Duodenal mucosa (tissue), 2 donors: ENCODE measurements at regions not wholly inside any gene's neighbourhood (a gene's known extent, or its start where the extent isn't known, plus 50 kb on each side); places are given as distances from the start of the nearest gene placed in this dataset.
"Not testable (repeated sequence)": the region's sequence is repeated elsewhere in the genome, so short reads cannot be mapped to it uniquely, and the experiment has no call there.

ENCODE experiments used
- H3K27ac ChIP-seq: one replicate; pipeline ENCODE4 v1.7.0; 2013; ENCODE audit warnings: low read depth, low read length
- H3K27me3 ChIP-seq, 2 donors: one replicate each; pipeline ENCODE4 v1.7.0; 2013; ENCODE audit warnings: low read length in 2 of 2, control low read depth in 1 of 2; ENCODE audit not compliant: insufficient read depth in 2 of 2, control insufficient read depth in 1 of 2
- H3K36me3 ChIP-seq, 2 donors: one replicate each; pipeline ENCODE4 v1.7.0; 2013; ENCODE audit warnings: low read length in 2 of 2, control low read depth in 1 of 2; ENCODE audit not compliant: insufficient read depth in 2 of 2, control insufficient read depth in 1 of 2
- H3K4me1 ChIP-seq, 2 donors: one replicate each; pipeline ENCODE4 v1.7.0; 2013; ENCODE audit warnings: low read length in 2 of 2, control low read depth in 1 of 2; ENCODE audit not compliant: insufficient read depth in 2 of 2, control insufficient read depth in 1 of 2
- H3K4me3 ChIP-seq, 2 donors: one replicate each; pipeline ENCODE4 v1.7.0; 2013; ENCODE audit warnings: low read length in 2 of 2, low read depth in 1 of 2
- H3K9ac ChIP-seq, 2 donors: one replicate each; pipeline ENCODE4 v1.7.0; 2013; ENCODE audit warnings: low read length in 2 of 2, low read depth in 1 of 2
- H3K9me3 ChIP-seq, 2 donors: one replicate each; pipeline ENCODE4 v1.7.0; 2013; ENCODE audit warnings: low read length in 2 of 2, control low read depth in 1 of 2; ENCODE audit not compliant: control insufficient read depth in 1 of 2

GRCh38 chr9:1878811-1879210 is 136.3 kb upstream of the SMARCA2 start:
- Histone ChIP-seq H3K27ac (no peak overlapping the region), H3K9me3 (no peaks in the 10 kb centered on the region), H3K4me3 (no peak overlapping the region), H3K27me3 (peaks cover 0 to 3% of the 10 kb centered on the region in 2 donors), H3K36me3 (no peaks in the 10 kb centered on the region), H3K9ac (no peak overlapping the region), H3K4me1 (no peaks in the 10 kb centered on the region)

GRCh38 chr9:1879501-1879900 is 135.6 kb upstream of the SMARCA2 start:
- no peak overlapping the region for H3K27ac ChIP-seq
- no peaks in the 10 kb centered on the region for H3K9me3 ChIP-seq
- H3K9ac ChIP-seq, result no peak overlapping the region
- no peaks in the 10 kb centered on the region for H3K4me1 ChIP-seq
- H3K4me3 ChIP-seq, result no peak overlapping the region
- H3K36me3 ChIP-seq, result no peaks in the 10 kb centered on the region
- peaks cover 0 to 3% of the 10 kb centered on the region in 2 donors for H3K27me3 ChIP-seq

- no peak overlapping the region for H3K4me3 ChIP-seq
Measured at GRCh38 chr9:1880038-1880565, 135.0 kb upstream of the SMARCA2 start.

GRCh38 chr9:1881708-1882295 is 133.3 kb upstream of the SMARCA2 start:
- Histone ChIP-seq H3K9me3 (no peaks in the 10 kb centered on the region), H3K27ac (no peak overlapping the region), H3K4me3 (no peak overlapping the region), H3K27me3 (peaks cover 0 to 3% of the 10 kb centered on the region in 2 donors), H3K36me3 (no peaks in the 10 kb centered on the region), H3K4me1 (no peaks in the 10 kb centered on the region), H3K9ac (no peak overlapping the region)

More at GRCh38 chr9:1880038-1880565, 135.0 kb upstream of the SMARCA2 start:
- Histone ChIP-seq H3K9me3 (no peaks in the 10 kb centered on the region), H3K27ac (no peak overlapping the region), H3K4me1 (no peaks in the 10 kb centered on the region), H3K27me3 (peaks cover 0 to 3% of the 10 kb centered on the region in 2 donors), H3K36me3 (no peaks in the 10 kb centered on the region), H3K9ac (no peak overlapping the region)

GRCh38 chr9:1882711-1883403 is 132.3 kb upstream of the SMARCA2 start:
- no peak overlapping the region for H3K27ac ChIP-seq
- H3K36me3 ChIP-seq, result no peaks in the 10 kb centered on the region
- no peaks in the 10 kb centered on the region for H3K4me1 ChIP-seq
- no peak overlapping the region for H3K4me3 ChIP-seq
- no peak overlapping the region for H3K9ac ChIP-seq
- H3K9me3 ChIP-seq, result no peaks in the 10 kb centered on the region
- H3K27me3 ChIP-seq, result no peaks in the 10 kb centered on the region

- no peaks in the 10 kb centered on the region for H3K4me1 ChIP-seq
Measured at GRCh38 chr9:1890201-1890600, 124.9 kb upstream of the SMARCA2 start.

GRCh38 chr9:1890816-1891215 is 124.3 kb upstream of the SMARCA2 start:
- no peak overlapping the region for H3K9ac ChIP-seq
- no peaks in the 10 kb centered on the region for H3K4me1 ChIP-seq
- no peak overlapping the region for H3K4me3 ChIP-seq
- no peaks in the 10 kb centered on the region for H3K27me3 ChIP-seq
- H3K9me3 ChIP-seq, result no peaks in the 10 kb centered on the region
- no peaks in the 10 kb centered on the region for H3K36me3 ChIP-seq
- H3K27ac ChIP-seq, result no peak overlapping the region

More at GRCh38 chr9:1890201-1890600, 124.9 kb upstream of the SMARCA2 start:
- no peaks in the 10 kb centered on the region for H3K9me3 ChIP-seq
- no peak overlapping the region for H3K27ac ChIP-seq
- no peak overlapping the region for H3K4me3 ChIP-seq
- no peak overlapping the region for H3K9ac ChIP-seq
- H3K27me3 ChIP-seq, result no peaks in the 10 kb centered on the region
- no peaks in the 10 kb centered on the region for H3K36me3 ChIP-seq

GRCh38 chr9:1903080-1903704 is 112.0 kb upstream of the SMARCA2 start:
- H3K4me1 ChIP-seq, H3K9ac ChIP-seq, H3K27me3 ChIP-seq, H3K36me3 ChIP-seq, H3K27ac ChIP-seq, H3K4me3 ChIP-seq: not testable (repeated sequence)
- peaks cover 6 to 14% of the 10 kb centered on the region in 2 donors for H3K9me3 ChIP-seq

- Histone ChIP-seq H3K27ac (no peak overlapping the region), H3K9me3 (peaks cover 6% of the 10 kb centered on the region in 2 donors), H3K4me3 (no peak overlapping the region), H3K9ac (no peak overlapping the region), H3K36me3 (no peaks in the 10 kb centered on the region), H3K27me3 (no peaks in the 10 kb centered on the region), H3K4me1 (no peaks in the 10 kb centered on the region)
Measured at GRCh38 chr9:1907465-1907864, 107.7 kb upstream of the SMARCA2 start.

- Histone ChIP-seq H3K27me3 (no peaks in the 10 kb centered on the region), H3K36me3 (no peaks in the 10 kb centered on the region), H3K9me3 (no peaks in the 10 kb centered on the region), H3K9ac (no peak overlapping the region), H3K4me3 (no peak overlapping the region), H3K4me1 (no peaks in the 10 kb centered on the region), H3K27ac (no peak overlapping the region)
Measured at GRCh38 chr9:1909322-1909721, 105.8 kb upstream of the SMARCA2 start.
